ENCODE measurements at regions not wholly inside any gene's neighbourhood (a gene's known extent, or its start where the extent isn't known, plus 50 kb on each side); places are given as distances from the start of the nearest gene placed in this dataset.

GRCh38 chr10:78252286-78252685, 218.6 kb downstream of the RPS24 start:
- no peak for TF ChIP-seq EP300 (IDR thresholded peaks at IDR 0.05)
- no peak for TF ChIP-seq CTCF (IDR thresholded peaks at IDR 0.05)
- TF ChIP-seq POLR2A (IDR thresholded peaks at IDR 0.05): no peak

All from tibial nerve (tissue), 4 donors.